Mesenchymal stem cell (in vitro differentiated cells and primary cell): ENCODE measurements at regions not wholly inside any gene's neighbourhood (a gene's known extent, or its start where the extent isn't known, plus 50 kb on each side); places are given as distances from the start of the nearest gene placed in this dataset.
A peak's percentile ranks its signal among the peaks of the same experiment; 100 is the strongest.

Source experiments
- DNase-seq: peaks from one replicate; pipeline ENCODE4 v3.0.0-alpha.2; 2013
- H2AFZ ChIP-seq: one replicate; pipeline ENCODE4 v1.6.1; 2013; ENCODE audit warnings: low read depth, mild to moderate bottlenecking, control low read depth, inconsistent platforms, low read length, moderate library complexity
- H2AK5ac ChIP-seq: 2 replicates; pipeline ENCODE4 v1.6.1; 2013; ENCODE audit warnings: low read length, moderate library complexity, mild to moderate bottlenecking, inconsistent platforms; ENCODE audit not compliant: severe bottlenecking
- H2BK120ac ChIP-seq: one replicate; pipeline ENCODE4 v1.6.1; 2013; ENCODE audit warnings: low read depth, mild to moderate bottlenecking, inconsistent platforms, low read length, moderate library complexity
- H2BK12ac ChIP-seq, 2 experiments: one replicate each; pipeline ENCODE4 v1.6.1; 2013; ENCODE audit warnings: inconsistent platforms in 2 of 2, low read length in 2 of 2, mild to moderate bottlenecking in 2 of 2, moderate library complexity in 2 of 2, control low read depth in 1 of 2
- H2BK15ac ChIP-seq: one replicate; pipeline ENCODE4 v1.6.1; 2013; ENCODE audit warnings: mild to moderate bottlenecking, low read depth, inconsistent platforms; ENCODE audit not compliant: poor library complexity, severe bottlenecking
- H2BK5ac ChIP-seq: 2 replicates; pipeline ENCODE4 v1.6.1; 2013; ENCODE audit warnings: low read depth, mild to moderate bottlenecking, low read length, control low read depth, inconsistent platforms; ENCODE audit not compliant: poor library complexity, severe bottlenecking
- H3K14ac ChIP-seq, 2 experiments: one replicate each; pipeline ENCODE4 v1.6.1; 2013; ENCODE audit warnings: inconsistent platforms in 2 of 2, low read length in 2 of 2, control low read depth in 1 of 2, mild to moderate bottlenecking in 1 of 2, moderate library complexity in 1 of 2
- H3K18ac ChIP-seq, 2 experiments: one replicate each; pipeline ENCODE4 v1.6.1; 2013; ENCODE audit warnings: inconsistent platforms in 2 of 2, low read length in 2 of 2, control low read depth in 1 of 2, low read depth in 1 of 2, mild to moderate bottlenecking in 1 of 2
- H3K23ac ChIP-seq, 2 experiments: one replicate each; pipeline ENCODE4 v1.6.1; 2013; ENCODE audit warnings: inconsistent platforms in 2 of 2, low read length in 2 of 2, mild to moderate bottlenecking in 2 of 2, moderate library complexity in 2 of 2, control low read depth in 1 of 2
- H3K27ac ChIP-seq: 2 replicates; pipeline ENCODE4 v1.5.1; 2013; ENCODE audit warnings: mild to moderate bottlenecking, moderate library complexity, low read length, control low read depth, inconsistent platforms; ENCODE audit not compliant: poor library complexity, severe bottlenecking
- H3K27me3 ChIP-seq, 2 experiments: 2 replicates each; pipeline versions ENCODE4 v1.6.1 to v1.7.0; 2013; ENCODE audit warnings: low read length in 2 of 2, mild to moderate bottlenecking in 2 of 2, moderate library complexity in 2 of 2, control low read depth in 1 of 2, inconsistent platforms in 1 of 2; ENCODE audit not compliant: control insufficient read depth in 1 of 2, insufficient read depth in 1 of 2
- H3K36me3 ChIP-seq, 2 experiments: 2 replicates each; pipeline versions ENCODE4 v1.6.1 to v1.7.0; 2013; ENCODE audit warnings: low read length in 2 of 2, control low read depth in 1 of 2, inconsistent platforms in 1 of 2, low read depth in 1 of 2, mild to moderate bottlenecking in 1 of 2; ENCODE audit not compliant: insufficient read depth in 2 of 2, control insufficient read depth in 1 of 2
- H3K4ac ChIP-seq, 2 experiments: one replicate each; pipeline ENCODE4 v1.6.1; 2013; ENCODE audit warnings: inconsistent platforms in 2 of 2, low read length in 2 of 2, mild to moderate bottlenecking in 2 of 2, moderate library complexity in 2 of 2, control low read depth in 1 of 2, low read depth in 1 of 2
- H3K4me1 ChIP-seq: 2 replicates; pipeline ENCODE4 v1.6.1; 2013; ENCODE audit warnings: low read depth, low read length, control low read depth; ENCODE audit not compliant: control insufficient read depth, insufficient read depth
- H3K4me2 ChIP-seq: 2 replicates; pipeline ENCODE4 v1.6.1; 2013; ENCODE audit warnings: low read length, mild to moderate bottlenecking, inconsistent platforms; ENCODE audit not compliant: poor library complexity, severe bottlenecking
- H3K4me3 ChIP-seq, 2 experiments: 2 replicates each; pipeline versions ENCODE4 v1.5.1 to v1.7.0; 2013; ENCODE audit warnings: low read length in 2 of 2, mild to moderate bottlenecking in 2 of 2, control low read depth in 1 of 2, low read depth in 1 of 2; ENCODE audit not compliant: insufficient read depth in 1 of 2
- H3K79me1 ChIP-seq: replicated peaks from 2 replicates; pipeline ENCODE4 v1.6.1; 2013; ENCODE audit warnings: mild to moderate bottlenecking, control low read depth, low read length, inconsistent platforms; ENCODE audit not compliant: poor library complexity, severe bottlenecking
- H3K9ac ChIP-seq: 2 replicates; pipeline ENCODE4 v1.7.0; 2013; ENCODE audit warnings: mild to moderate bottlenecking, low read length, moderate library complexity
- H3K9me3 ChIP-seq: 2 replicates; pipeline ENCODE4 v1.7.0; 2013; ENCODE audit warnings: mild to moderate bottlenecking, low read length; ENCODE audit not compliant: control insufficient read depth
- H4K8ac ChIP-seq: one replicate; pipeline ENCODE4 v1.6.1; 2013; ENCODE audit warnings: inconsistent platforms, mild to moderate bottlenecking, low read length, moderate library complexity
- H4K91ac ChIP-seq: one replicate; pipeline ENCODE4 v1.6.1; 2013; ENCODE audit warnings: mild to moderate bottlenecking, low read length, inconsistent platforms
- WGBS: methylation state at CpG from one replicate; pipeline ENCODE4 v1.1.7; 2013; ENCODE audit warnings: mixed read lengths; 5-methylcytosine and 5-hydroxymethylcytosine counted together

DNA sequence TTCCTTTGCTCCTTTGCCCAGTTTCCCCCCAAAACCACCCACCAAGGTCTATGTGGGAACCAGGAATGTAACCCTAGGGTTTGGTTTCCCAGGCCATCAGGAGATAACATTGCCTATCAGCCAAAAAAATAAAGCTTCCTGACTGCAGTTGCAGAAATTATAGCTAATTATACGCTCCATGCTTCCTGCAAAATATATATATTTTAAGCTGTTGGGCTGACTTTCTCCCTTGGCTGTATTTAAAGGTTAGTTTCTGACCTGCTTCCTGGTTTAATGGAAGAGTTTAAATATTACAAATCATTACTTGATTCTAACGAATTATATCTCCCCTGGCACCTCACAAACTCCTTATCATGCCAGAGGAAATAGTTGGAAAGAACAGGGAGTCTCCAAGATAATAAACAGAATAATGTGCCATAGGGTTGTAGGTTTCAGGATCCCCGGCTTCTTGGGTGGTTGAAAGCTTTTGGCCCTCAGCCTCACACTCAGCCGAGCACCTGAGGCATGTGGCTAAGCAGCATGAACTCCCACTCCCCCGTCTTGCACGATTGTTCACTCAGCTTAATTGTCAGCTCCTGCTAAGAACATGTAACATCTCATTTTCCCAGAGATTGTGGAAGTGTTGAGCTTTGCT lies 79.9 kb downstream of the FZD1 start:
- Histone ChIP-seq H4K91ac (no peak overlapping the region), H3K4me2 (no peak overlapping the region), H3K79me1 (no peaks in the 10 kb centered on the region), H3K27ac (no peak overlapping the region), H2BK12ac (no peak overlapping the region), H3K4ac (no peak overlapping the region), H3K36me3 (no peaks in the 10 kb centered on the region), H2BK120ac (no peak overlapping the region), H3K23ac (no peak overlapping the region), H2BK5ac (no peak overlapping the region), H4K8ac (no peak overlapping the region), H3K27me3 (peaks cover 0 to 4% of the 10 kb centered on the region in 2 experiments), H2AK5ac (no peak overlapping the region), H3K4me1 (peaks cover 7% of the 10 kb centered on the region), H3K9me3 (no peaks in the 10 kb centered on the region), H3K9ac (no peak overlapping the region), H3K4me3 (no peak overlapping the region), H2BK15ac (no peak overlapping the region), H3K18ac (no peak overlapping the region), H2AFZ (no peak overlapping the region), H3K14ac (no peak overlapping the region)
- DNase-seq, result no peak
- 89% methylated on average over 4 of the region's 6 CpGs for WGBS

- Histone ChIP-seq H4K8ac (no peak overlapping the region), H3K14ac (no peak overlapping the region), H3K23ac (no peak overlapping the region), H2AFZ (no peak overlapping the region), H3K18ac (no peak overlapping the region), H2AK5ac (no peak overlapping the region), H3K9me3 (no peaks in the 10 kb centered on the region), H3K4me2 (no peak overlapping the region), H3K36me3 (no peaks in the 10 kb centered on the region), H4K91ac (no peak overlapping the region), H3K9ac (no peak overlapping the region), H2BK12ac (no peak overlapping the region), H3K27me3 (peaks cover 0 to 4% of the 10 kb centered on the region in 2 experiments), H3K4ac (no peak overlapping the region), H3K4me3 (no peak overlapping the region), H2BK5ac (no peak overlapping the region), H3K4me1 (peaks cover 7% of the 10 kb centered on the region), H3K27ac (no peak overlapping the region), H2BK15ac (no peak overlapping the region), H3K79me1 (no peaks in the 10 kb centered on the region), H2BK120ac (no peak overlapping the region)
- no peak for DNase-seq
- 77% methylated on average over 4 of the region's 5 CpGs for WGBS
Observed at GRCh38 chr7:91344911-91345310, 80.7 kb downstream of the FZD1 start.

DNA sequence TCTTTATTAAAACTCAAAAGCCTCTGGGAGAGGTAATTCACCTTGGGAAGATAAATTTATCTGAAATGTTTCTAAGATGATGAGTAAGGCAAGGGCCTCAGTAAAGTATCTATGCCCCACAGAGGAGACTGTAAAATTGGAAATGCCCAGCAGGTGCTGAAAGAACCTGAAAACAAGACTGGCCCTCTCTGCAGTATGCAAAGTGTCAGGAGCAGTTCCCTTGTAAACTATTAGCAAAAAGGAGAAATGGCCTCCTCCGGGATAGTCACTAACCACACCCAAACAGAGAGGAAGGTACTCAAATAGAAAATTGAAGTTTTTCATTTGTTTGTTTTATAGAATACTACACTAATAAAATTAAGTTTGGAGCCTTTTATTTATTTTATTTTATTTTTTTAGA lies 81.2 kb downstream of the FZD1 start:
- Histone ChIP-seq H3K4ac (no peak overlapping the region), H3K36me3 (no peaks in the 10 kb centered on the region), H3K18ac (no peak overlapping the region), H3K9ac (no peak overlapping the region), H2AFZ (no peak overlapping the region), H3K79me1 (no peaks in the 10 kb centered on the region), H2BK5ac (no peak overlapping the region), H3K4me1 (peaks cover 7% of the 10 kb centered on the region), H2BK12ac (no peak overlapping the region), H3K27me3 (peaks cover 0 to 4% of the 10 kb centered on the region in 2 experiments), H3K27ac (no peak overlapping the region), H2BK120ac (no peak overlapping the region), H3K4me2 (no peak overlapping the region), H3K9me3 (no peaks in the 10 kb centered on the region), H2BK15ac (no peak overlapping the region), H3K23ac (no peak overlapping the region), H3K4me3 (no peak overlapping the region), H4K91ac (no peak overlapping the region), H4K8ac (no peak overlapping the region), H2AK5ac (no peak overlapping the region), H3K14ac (no peak overlapping the region)
- WGBS, result no CpG with 5 or more reads among the region's 1 CpG
- no peak for DNase-seq

- peaks cover 0 to 2% of the 10 kb centered on the region in 2 experiments for H3K27me3 ChIP-seq
Observed at GRCh38 chr7:91346426-91346825, 82.2 kb downstream of the FZD1 start.

More at GRCh38 chr7:91346426-91346825, 82.2 kb downstream of the FZD1 start:
- Histone ChIP-seq H3K79me1 (no peaks in the 10 kb centered on the region), H3K4me2 (no peak overlapping the region), H3K9me3 (no peaks in the 10 kb centered on the region), H2BK12ac (no peak overlapping the region), H3K4ac (no peak overlapping the region), H2BK120ac (no peak overlapping the region), H3K9ac (no peak overlapping the region), H3K14ac (no peak overlapping the region), H3K18ac (no peak overlapping the region), H3K4me3 (no peak overlapping the region), H3K4me1 (peaks cover 7% of the 10 kb centered on the region), H3K27ac (no peak overlapping the region), H4K8ac (no peak overlapping the region), H2BK15ac (no peak overlapping the region), H2AK5ac (no peak overlapping the region), H2BK5ac (no peak overlapping the region), H3K23ac (no peak overlapping the region), H3K36me3 (no peaks in the 10 kb centered on the region), H4K91ac (no peak overlapping the region), H2AFZ (no peak overlapping the region)
- DNase-seq, result peak; percentile 7
